ENCODE measurements at regions not wholly inside any gene's neighbourhood (a gene's known extent, or its start where the extent isn't known, plus 50 kb on each side); places are given as distances from the start of the nearest gene placed in this dataset.
"Not testable (repeated sequence)": the region's sequence is repeated elsewhere in the genome, so short reads cannot be mapped to it uniquely, and the experiment has no call there.

GRCh38 chr12:16789204-16789790 is 183.3 kb upstream of the LMO3 start:
- H3K27ac Mint-ChIP-seq, result no peak overlapping the region

DNA sequence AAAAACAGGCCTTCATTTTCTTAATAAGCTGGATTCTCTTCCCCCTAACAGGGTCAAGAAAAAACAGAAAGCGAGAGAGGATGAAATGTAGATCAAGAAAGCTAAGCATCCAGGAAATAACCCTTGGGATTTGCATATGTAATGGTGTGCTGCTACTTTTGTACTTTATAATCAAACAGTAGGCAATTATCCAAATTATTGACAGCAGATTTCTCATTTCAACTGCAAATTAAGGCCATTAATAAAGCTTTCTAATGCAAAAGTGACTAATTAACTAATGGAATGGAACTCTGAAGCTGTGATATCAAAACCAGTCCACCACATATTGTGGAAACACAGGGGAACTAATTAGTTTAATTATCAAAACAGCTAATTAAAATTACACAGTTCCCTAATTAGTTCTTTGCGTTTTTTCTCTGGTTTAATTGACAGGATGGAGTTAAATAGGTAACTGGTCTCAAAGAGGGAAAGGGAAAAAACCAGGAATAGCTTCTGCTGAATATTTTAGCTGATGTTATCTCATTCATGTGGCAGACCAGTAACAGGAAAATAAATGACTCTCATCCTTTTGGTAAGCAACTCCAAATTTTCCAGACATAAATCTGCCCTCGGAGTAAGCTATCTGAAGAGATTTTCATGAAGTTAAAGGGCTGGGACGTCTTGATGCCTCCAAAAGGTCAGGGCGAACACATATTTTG is 182.7 kb upstream of the LMO3 start:
- Mint-ChIP-seq H3K36me3 (ENCODE audit: low read depth) (no peaks in the 10 kb centered on the region), H3K9me3 (peaks cover 15% of the 10 kb centered on the region), H3K27me3 (ENCODE audit: insufficient read depth) (no peaks in the 10 kb centered on the region), H3K27ac (no peak overlapping the region), H3K4me1 (ENCODE audit: low read depth) (no peaks in the 10 kb centered on the region), H3K4me3 (no peak overlapping the region)
- intact Hi-C loops (cut with micrococcal nuclease), result no loop called here
- no peak for DNase-seq (ENCODE audit: low spot score)

More at GRCh38 chr12:16789204-16789790, 183.3 kb upstream of the LMO3 start:
- no peaks in the 10 kb centered on the region for H3K4me1 Mint-ChIP-seq (ENCODE audit: low read depth)
- DNase-seq (ENCODE audit: low spot score), result no peak
- H3K36me3 Mint-ChIP-seq (ENCODE audit: low read depth), result no peaks in the 10 kb centered on the region
- intact Hi-C loops (cut with micrococcal nuclease), result no loop called here
- H3K27me3 Mint-ChIP-seq (ENCODE audit: insufficient read depth), result no peaks in the 10 kb centered on the region
- peaks cover 15% of the 10 kb centered on the region for H3K9me3 Mint-ChIP-seq
- H3K4me3 Mint-ChIP-seq, result no peak overlapping the region

- no peak for DNase-seq (ENCODE audit: low spot score)
- Mint-ChIP-seq H3K9me3 (peaks cover 10% of the 10 kb centered on the region), H3K36me3 (ENCODE audit: low read depth) (no peaks in the 10 kb centered on the region), H3K27ac (no peak overlapping the region), H3K27me3 (ENCODE audit: insufficient read depth) (no peaks in the 10 kb centered on the region), H3K4me3 (no peak overlapping the region), H3K4me1 (ENCODE audit: low read depth) (no peaks in the 10 kb centered on the region)
- intact Hi-C loops (cut with micrococcal nuclease), result no loop called here
Measured at GRCh38 chr12:16785953-16786352, 180.0 kb upstream of the LMO3 start.

DNA sequence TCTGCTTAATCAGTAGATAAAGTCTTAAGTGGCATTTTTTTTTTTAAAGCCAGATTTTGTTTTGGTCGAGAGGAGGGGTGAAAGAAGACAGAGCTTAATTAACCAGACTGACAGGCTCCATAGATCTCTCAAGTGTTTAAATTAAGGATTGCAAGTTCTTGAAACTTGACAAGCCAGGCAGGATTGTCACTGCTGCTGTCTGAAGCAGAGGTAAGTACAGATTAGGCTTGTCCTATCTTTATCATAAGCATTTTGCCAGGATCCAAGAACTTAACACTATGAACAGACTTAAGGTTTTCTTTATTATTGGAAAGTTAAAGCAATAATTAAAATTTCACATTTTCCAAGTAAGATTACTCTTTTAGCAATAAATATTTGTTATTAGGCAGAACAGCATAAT is 179.6 kb upstream of the LMO3 start:
- DNase-seq (ENCODE audit: low spot score), result no peak
- Mint-ChIP-seq H3K9me3 (peaks cover 13% of the 10 kb centered on the region), H3K4me3 (no peak overlapping the region), H3K27me3 (ENCODE audit: insufficient read depth) (no peaks in the 10 kb centered on the region), H3K36me3 (ENCODE audit: low read depth) (no peaks in the 10 kb centered on the region), H3K4me1 (ENCODE audit: low read depth) (no peaks in the 10 kb centered on the region), H3K27ac (no peak overlapping the region)
- intact Hi-C loops (cut with micrococcal nuclease), result no loop called here

DNA sequence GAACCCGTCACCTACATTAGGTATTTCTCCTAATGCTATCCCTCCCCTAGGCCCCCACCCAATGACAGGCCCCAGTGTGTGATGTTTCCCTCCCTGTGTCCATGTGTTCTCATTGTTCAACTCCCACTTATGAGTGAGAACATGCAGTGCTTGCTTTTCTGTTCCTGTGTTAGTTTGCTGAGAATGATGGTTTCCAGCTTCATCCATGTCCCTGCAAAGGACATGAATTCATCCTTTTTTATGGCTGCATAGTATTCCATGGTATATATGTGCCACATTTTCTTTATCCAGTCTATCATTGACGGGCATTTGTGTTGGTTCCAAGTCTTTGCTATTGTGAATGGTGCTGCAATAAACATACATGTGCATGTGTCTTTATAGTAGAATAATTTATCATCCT is 163.2 kb upstream of the LMO3 start:
- H3K27ac Mint-ChIP-seq; DNase-seq (ENCODE audit: low spot score); H3K4me1 Mint-ChIP-seq (ENCODE audit: low read depth); H3K27me3 Mint-ChIP-seq (ENCODE audit: insufficient read depth); H3K4me3 Mint-ChIP-seq; intact Hi-C loops (cut with micrococcal nuclease); H3K36me3 Mint-ChIP-seq (ENCODE audit: low read depth): not testable (repeated sequence)
- peaks cover 40% of the 10 kb centered on the region for H3K9me3 Mint-ChIP-seq

DNA sequence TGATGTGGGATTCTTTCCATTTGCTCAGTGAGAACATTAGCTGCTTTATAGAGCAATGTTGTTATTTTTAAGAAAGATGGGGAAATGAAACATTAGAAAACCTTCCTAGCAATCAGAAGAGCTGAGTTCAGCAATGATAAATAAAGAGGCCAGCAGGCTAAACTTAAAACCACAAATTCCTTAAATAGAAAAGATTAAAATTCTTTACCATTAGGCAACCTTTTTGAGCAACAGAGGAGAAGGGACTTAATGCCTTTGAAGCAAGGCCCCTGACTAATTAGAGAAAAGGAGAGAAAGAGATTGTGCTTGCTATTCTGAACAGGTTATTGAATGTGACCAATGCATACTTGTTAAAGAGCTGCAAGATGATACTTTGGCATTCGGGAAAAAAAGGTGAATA is 160.8 kb upstream of the LMO3 start:
- H3K4me3 Mint-ChIP-seq, result no peak overlapping the region
- DNase-seq (ENCODE audit: low spot score), result no peak
- no peaks in the 10 kb centered on the region for H3K4me1 Mint-ChIP-seq (ENCODE audit: low read depth)
- H3K36me3 Mint-ChIP-seq (ENCODE audit: low read depth), result no peaks in the 10 kb centered on the region
- peaks cover 37% of the 10 kb centered on the region for H3K9me3 Mint-ChIP-seq
- H3K27ac Mint-ChIP-seq, result no peak overlapping the region
- H3K27me3 Mint-ChIP-seq (ENCODE audit: insufficient read depth), result no peaks in the 10 kb centered on the region
- intact Hi-C loops (cut with micrococcal nuclease), result no loop called here

DNA sequence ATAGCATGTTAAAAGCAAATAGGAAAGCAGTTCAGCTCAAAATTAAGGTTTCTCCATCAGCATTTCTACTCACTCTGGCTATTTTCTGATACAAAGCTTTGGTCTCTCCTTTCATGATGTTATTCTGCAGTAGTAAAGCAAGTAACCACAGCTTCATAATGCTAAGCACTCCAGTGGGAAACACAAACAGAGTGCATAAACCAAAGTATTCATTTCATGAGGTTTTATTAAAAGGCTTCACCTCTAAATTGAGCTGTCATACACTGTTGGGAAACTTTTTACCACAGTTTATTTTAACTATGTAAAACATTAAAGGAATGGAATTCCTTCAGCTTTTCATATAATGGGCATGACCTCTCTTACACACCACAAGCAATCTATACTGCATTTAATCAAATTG is 157.9 kb upstream of the LMO3 start:
- Mint-ChIP-seq H3K36me3 (ENCODE audit: low read depth) (no peaks in the 10 kb centered on the region), H3K4me1 (ENCODE audit: low read depth) (no peaks in the 10 kb centered on the region), H3K27ac (no peak overlapping the region), H3K9me3 (peaks cover 15% of the 10 kb centered on the region), H3K4me3 (no peak overlapping the region), H3K27me3 (ENCODE audit: insufficient read depth) (no peaks in the 10 kb centered on the region)
- intact Hi-C loops (cut with micrococcal nuclease), result no loop called here
- no peak for DNase-seq (ENCODE audit: low spot score)

DNA sequence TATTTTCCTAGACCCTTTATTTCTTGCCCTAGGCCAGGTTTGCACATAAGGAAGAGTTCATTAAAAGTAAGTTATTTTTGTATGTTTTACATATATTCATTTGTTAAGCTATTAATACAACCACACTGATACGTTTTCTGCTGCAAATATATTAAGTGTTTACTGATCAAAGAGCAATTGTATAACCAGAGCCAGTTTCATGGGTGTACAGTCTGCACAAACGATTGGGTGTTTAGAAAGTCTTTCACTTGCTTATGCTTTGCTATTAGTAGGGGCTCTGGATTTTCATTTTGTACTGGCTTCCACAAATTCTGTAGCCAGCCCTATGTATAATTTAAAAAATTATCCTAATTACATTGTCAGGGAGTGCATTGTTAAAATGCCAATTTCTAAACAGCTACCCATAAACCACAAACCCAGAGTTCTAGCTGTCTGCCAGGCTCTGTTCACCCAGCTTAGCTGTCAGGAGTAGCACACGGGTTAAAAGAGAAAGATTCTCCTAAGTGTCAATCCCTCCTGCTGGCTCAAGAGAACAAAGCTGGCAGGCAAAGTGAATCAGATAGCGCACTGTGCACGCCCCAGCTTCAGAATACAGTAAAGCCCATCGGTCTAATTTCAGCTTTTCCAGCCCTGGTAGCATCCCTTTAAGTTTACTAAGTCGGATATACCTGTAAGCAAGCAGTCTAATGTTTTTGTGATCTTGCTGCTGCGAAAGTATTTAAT is 151.0 kb upstream of the LMO3 start:
- Mint-ChIP-seq H3K4me3 (no peak overlapping the region), H3K9me3 (peaks cover 11% of the 10 kb centered on the region), H3K27ac (no peak overlapping the region), H3K36me3 (ENCODE audit: low read depth) (no peaks in the 10 kb centered on the region), H3K27me3 (ENCODE audit: insufficient read depth) (no peaks in the 10 kb centered on the region), H3K4me1 (ENCODE audit: low read depth) (no peaks in the 10 kb centered on the region)
- DNase-seq (ENCODE audit: low spot score), result no peak
- intact Hi-C loops (cut with micrococcal nuclease), result no loop called here

DNA sequence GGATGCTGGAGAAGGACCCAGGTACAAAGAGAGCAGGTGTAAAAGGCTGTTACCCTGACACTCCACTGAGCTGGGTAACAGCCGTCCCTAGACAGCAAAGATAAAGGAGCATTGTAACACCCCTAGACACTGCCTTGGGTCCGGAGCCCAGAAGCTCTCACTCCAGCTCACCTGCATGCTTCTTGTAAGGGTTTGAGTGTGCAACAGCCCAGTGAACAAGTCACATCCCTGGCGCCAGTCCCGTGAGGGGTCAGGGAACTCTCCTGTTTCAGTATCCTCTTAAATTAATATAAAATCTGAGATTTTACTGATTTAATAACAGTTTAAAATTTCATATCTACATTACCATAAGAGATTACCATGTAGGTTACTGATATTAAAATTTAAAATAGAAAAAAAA is 124.8 kb upstream of the LMO3 start:
- H3K27me3 Mint-ChIP-seq (ENCODE audit: insufficient read depth), result no peaks in the 10 kb centered on the region
- H3K4me1 Mint-ChIP-seq (ENCODE audit: low read depth), result no peaks in the 10 kb centered on the region
- intact Hi-C loops (cut with micrococcal nuclease), result no loop called here
- H3K9me3 Mint-ChIP-seq, result peaks cover 9% of the 10 kb centered on the region
- no peak overlapping the region for H3K27ac Mint-ChIP-seq
- no peak overlapping the region for H3K4me3 Mint-ChIP-seq
- H3K36me3 Mint-ChIP-seq (ENCODE audit: low read depth), result no peaks in the 10 kb centered on the region
- DNase-seq (ENCODE audit: low spot score), result no peak

DNA sequence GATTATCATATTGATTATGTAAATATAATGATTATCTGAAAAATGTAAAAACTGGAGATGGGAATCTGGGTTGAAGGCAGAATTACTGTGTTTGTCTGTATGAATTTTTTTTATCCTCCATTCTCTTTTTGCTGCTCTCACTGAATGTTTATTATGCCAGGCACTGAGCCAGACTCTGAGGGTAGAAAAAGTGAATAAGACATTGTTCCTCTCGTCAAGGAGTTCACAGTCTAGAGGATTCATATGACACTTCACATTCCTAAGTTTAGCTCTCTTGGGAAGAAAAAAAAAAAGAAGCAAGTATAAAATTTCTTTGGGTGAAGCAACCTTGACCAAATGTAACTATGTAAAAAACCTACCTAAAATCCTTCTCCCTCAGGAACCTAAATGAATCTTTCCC is 120.9 kb upstream of the LMO3 start:
- intact Hi-C loops (cut with micrococcal nuclease), result no loop called here
- no peak overlapping the region for H3K27ac Mint-ChIP-seq
- no peaks in the 10 kb centered on the region for H3K36me3 Mint-ChIP-seq (ENCODE audit: low read depth)
- H3K4me1 Mint-ChIP-seq (ENCODE audit: low read depth), result no peaks in the 10 kb centered on the region
- H3K4me3 Mint-ChIP-seq, result no peak overlapping the region
- H3K27me3 Mint-ChIP-seq (ENCODE audit: insufficient read depth), result no peaks in the 10 kb centered on the region
- DNase-seq (ENCODE audit: low spot score), result no peak
- peaks cover 4% of the 10 kb centered on the region for H3K9me3 Mint-ChIP-seq

DNA sequence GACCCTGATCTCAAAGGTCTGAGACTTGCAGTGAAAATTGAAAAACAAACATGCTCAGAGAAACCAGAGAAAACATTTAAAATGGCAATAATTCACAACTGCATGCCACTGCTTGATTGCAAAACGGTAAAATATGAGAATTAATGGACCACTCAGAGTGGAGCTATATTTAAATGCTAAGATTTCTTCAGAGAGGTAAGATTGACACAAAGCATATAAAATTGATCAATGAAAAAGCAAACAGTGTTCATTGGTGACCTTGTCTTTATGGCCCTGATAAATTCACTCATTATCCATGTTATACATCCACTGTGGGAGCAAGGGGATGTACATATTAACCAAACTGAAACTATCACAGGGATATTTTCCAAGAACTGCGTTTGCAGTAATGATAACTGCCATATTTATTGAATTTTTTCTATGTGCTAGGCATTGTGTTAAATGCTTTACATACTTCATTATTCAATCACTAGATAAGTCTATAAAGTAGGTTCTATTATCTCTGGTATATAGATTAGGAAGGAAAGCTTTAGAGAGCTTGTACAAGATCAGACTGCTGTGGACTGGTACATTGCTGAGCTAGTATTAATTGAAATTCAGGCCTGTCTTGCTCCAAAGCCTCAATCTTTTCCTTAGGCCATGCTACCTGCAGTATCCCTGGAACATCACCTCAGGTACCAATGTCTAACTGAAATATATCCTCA is 113.9 kb upstream of the LMO3 start:
- DNase-seq (ENCODE audit: low spot score), result no peak
- no peaks in the 10 kb centered on the region for H3K4me1 Mint-ChIP-seq (ENCODE audit: low read depth)
- H3K27me3 Mint-ChIP-seq (ENCODE audit: insufficient read depth), result no peaks in the 10 kb centered on the region
- no peak overlapping the region for H3K27ac Mint-ChIP-seq
- H3K36me3 Mint-ChIP-seq (ENCODE audit: low read depth), result no peaks in the 10 kb centered on the region
- no peak overlapping the region for H3K4me3 Mint-ChIP-seq
- intact Hi-C loops (cut with micrococcal nuclease), result no loop called here
- no peaks in the 10 kb centered on the region for H3K9me3 Mint-ChIP-seq

GRCh38 chr12:16716928-16717327 is 111.0 kb upstream of the LMO3 start:
- intact Hi-C loops (cut with micrococcal nuclease), result no loop called here
- no peaks in the 10 kb centered on the region for H3K27me3 Mint-ChIP-seq (ENCODE audit: insufficient read depth)

DNA sequence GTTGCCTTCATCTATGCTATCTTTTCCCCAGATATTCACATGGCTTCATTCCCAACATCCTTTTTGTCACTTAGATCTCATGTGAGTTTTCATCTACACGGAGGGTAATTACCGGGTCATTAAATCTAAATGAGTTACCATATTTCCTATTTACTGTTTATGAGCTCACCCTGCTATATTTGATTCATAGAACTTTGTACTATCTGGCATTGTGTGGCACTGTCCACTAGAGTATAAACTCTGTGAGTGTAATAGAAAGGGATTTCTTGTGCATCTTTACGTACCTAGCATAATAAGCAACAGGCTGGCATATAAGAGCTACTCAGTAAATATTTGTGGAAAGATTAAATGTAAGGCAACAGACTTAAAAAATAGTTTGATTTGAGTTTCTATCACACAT is 86.1 kb upstream of the LMO3 start:
- H3K27ac Mint-ChIP-seq, result no peak overlapping the region
- intact Hi-C loops (cut with micrococcal nuclease), result no loop called here
- no peak overlapping the region for H3K4me3 Mint-ChIP-seq
- no peak for DNase-seq (ENCODE audit: low spot score)
- H3K9me3 Mint-ChIP-seq, result peaks cover 10% of the 10 kb centered on the region
- H3K4me1 Mint-ChIP-seq (ENCODE audit: low read depth), result no peaks in the 10 kb centered on the region
- no peaks in the 10 kb centered on the region for H3K36me3 Mint-ChIP-seq (ENCODE audit: low read depth)
- no peaks in the 10 kb centered on the region for H3K27me3 Mint-ChIP-seq (ENCODE audit: insufficient read depth)

More at GRCh38 chr12:16716928-16717327, 111.0 kb upstream of the LMO3 start:
- Mint-ChIP-seq H3K4me1 (ENCODE audit: low read depth) (no peaks in the 10 kb centered on the region), H3K9me3 (peaks cover 3% of the 10 kb centered on the region), H3K36me3 (ENCODE audit: low read depth) (no peaks in the 10 kb centered on the region), H3K27ac (no peak overlapping the region), H3K4me3 (no peak overlapping the region)
- no peak for DNase-seq (ENCODE audit: low spot score)
